ENCODE measurements at regions not wholly inside any gene's neighbourhood (a gene's known extent, or its start where the extent isn't known, plus 50 kb on each side); places are given as distances from the start of the nearest gene placed in this dataset.
A peak's percentile ranks its signal among the peaks of the same experiment; 100 is the strongest.

GRCh38 chr6:165791876-165792437 lies 128.9 kb upstream of the PDE10A start:
- no peaks in the 10 kb centered on the region for H3K27me3 Mint-ChIP-seq (ENCODE audit: low read depth)
- H3K4me3 Mint-ChIP-seq (ENCODE audit: low read depth): no peak overlapping the region
- DNase-seq (ENCODE audit: low spot score): no peak
- H3K4me1 Mint-ChIP-seq (ENCODE audit: low read depth): no peaks in the 10 kb centered on the region
- H3K9me3 Mint-ChIP-seq: no peaks in the 10 kb centered on the region
- no peaks in the 10 kb centered on the region for H3K36me3 Mint-ChIP-seq (ENCODE audit: low read depth)
- intact Hi-C loops (cut with micrococcal nuclease): no loop called here
- no peak overlapping the region for H3K27ac Mint-ChIP-seq

- intact Hi-C loops (cut with micrococcal nuclease): no loop called here
- no peaks in the 10 kb centered on the region for H3K4me1 Mint-ChIP-seq (ENCODE audit: low read depth)
- H3K27me3 Mint-ChIP-seq (ENCODE audit: low read depth): no peaks in the 10 kb centered on the region
- no peak for DNase-seq (ENCODE audit: low spot score)
- no peaks in the 10 kb centered on the region for H3K36me3 Mint-ChIP-seq (ENCODE audit: low read depth)
- H3K9me3 Mint-ChIP-seq: no peaks in the 10 kb centered on the region
- no peak overlapping the region for H3K4me3 Mint-ChIP-seq (ENCODE audit: low read depth)
- no peak overlapping the region for H3K27ac Mint-ChIP-seq
These were observed 128.3 kb upstream of the PDE10A start for GRCh38 chr6:165791306-165791705.

- no peaks in the 10 kb centered on the region for H3K36me3 Mint-ChIP-seq (ENCODE audit: low read depth)
- peaks cover 8% of the 10 kb centered on the region for H3K4me1 Mint-ChIP-seq (ENCODE audit: low read depth)
- no peak overlapping the region for H3K4me3 Mint-ChIP-seq (ENCODE audit: low read depth)
- intact Hi-C loops (cut with micrococcal nuclease): loop anchor here (2.0 kb wide), 1 partner anchor 66 kb away; no protein-coding TSS in a partner anchor
- H3K27ac Mint-ChIP-seq: peak overlapping the region; percentile 20
- no peaks in the 10 kb centered on the region for H3K9me3 Mint-ChIP-seq
- DNase-seq (ENCODE audit: low spot score): no peak
- peaks cover 3% of the 10 kb centered on the region for H3K27me3 Mint-ChIP-seq (ENCODE audit: low read depth)
These were observed 119.8 kb upstream of the PDE10A start for GRCh38 chr6:165782812-165783211.

- intact Hi-C loops (cut with micrococcal nuclease): loop anchor here (2.0 kb wide), 1 partner anchor 67 kb away; no protein-coding TSS in a partner anchor
- DNase-seq (ENCODE audit: low spot score): no peak
- peaks cover 8% of the 10 kb centered on the region for H3K4me1 Mint-ChIP-seq (ENCODE audit: low read depth)
- no peaks in the 10 kb centered on the region for H3K36me3 Mint-ChIP-seq (ENCODE audit: low read depth)
- no peak overlapping the region for H3K27ac Mint-ChIP-seq
- H3K27me3 Mint-ChIP-seq (ENCODE audit: low read depth): peaks cover 7% of the 10 kb centered on the region
- no peaks in the 10 kb centered on the region for H3K9me3 Mint-ChIP-seq
- H3K4me3 Mint-ChIP-seq (ENCODE audit: low read depth): no peak overlapping the region
These were observed 119.1 kb upstream of the PDE10A start for GRCh38 chr6:165782134-165782533.

GRCh38 chr6:165777680-165778079 lies 114.6 kb upstream of the PDE10A start:
- Mint-ChIP-seq H3K9me3 (no peaks in the 10 kb centered on the region), H3K27me3 (ENCODE audit: low read depth) (peaks cover 16% of the 10 kb centered on the region), H3K4me1 (ENCODE audit: low read depth) (peaks cover 4% of the 10 kb centered on the region), H3K27ac (no peak overlapping the region), H3K36me3 (ENCODE audit: low read depth) (no peaks in the 10 kb centered on the region), H3K4me3 (ENCODE audit: low read depth) (no peak overlapping the region)
- no peak for DNase-seq (ENCODE audit: low spot score)
- intact Hi-C loops (cut with micrococcal nuclease): loop anchor here (5.0 kb wide), 1 partner anchor 45 kb away; no protein-coding TSS in a partner anchor

- Mint-ChIP-seq H3K27ac (no peak overlapping the region), H3K4me1 (ENCODE audit: low read depth) (peaks cover 4% of the 10 kb centered on the region), H3K9me3 (no peaks in the 10 kb centered on the region), H3K36me3 (ENCODE audit: low read depth) (no peaks in the 10 kb centered on the region), H3K27me3 (ENCODE audit: low read depth) (peaks cover 16% of the 10 kb centered on the region), H3K4me3 (ENCODE audit: low read depth) (peak overlapping the region; percentile 33)
- no peak for DNase-seq (ENCODE audit: low spot score)
- intact Hi-C loops (cut with micrococcal nuclease): loop anchor here (5.0 kb wide), 1 partner anchor 44 kb away; no protein-coding TSS in a partner anchor
These were observed 113.7 kb upstream of the PDE10A start for GRCh38 chr6:165776691-165777090.

GRCh38 chr6:165775721-165776120 lies 112.7 kb upstream of the PDE10A start:
- H3K36me3 Mint-ChIP-seq (ENCODE audit: low read depth): no peaks in the 10 kb centered on the region
- H3K27me3 Mint-ChIP-seq (ENCODE audit: low read depth): peaks cover 16% of the 10 kb centered on the region
- no peak overlapping the region for H3K27ac Mint-ChIP-seq
- intact Hi-C loops (cut with micrococcal nuclease): loop anchor here (5.0 kb wide), 1 partner anchor 43 kb away; no protein-coding TSS in a partner anchor
- no peak overlapping the region for H3K4me3 Mint-ChIP-seq (ENCODE audit: low read depth)
- DNase-seq (ENCODE audit: low spot score): no peak
- H3K9me3 Mint-ChIP-seq: no peaks in the 10 kb centered on the region
- H3K4me1 Mint-ChIP-seq (ENCODE audit: low read depth): peaks cover 4% of the 10 kb centered on the region

GRCh38 chr6:165774903-165775601 lies 112.0 kb upstream of the PDE10A start:
- Mint-ChIP-seq H3K36me3 (ENCODE audit: low read depth) (no peaks in the 10 kb centered on the region), H3K9me3 (no peaks in the 10 kb centered on the region), H3K27ac (no peak overlapping the region), H3K4me3 (ENCODE audit: low read depth) (no peak overlapping the region), H3K4me1 (ENCODE audit: low read depth) (peaks cover 4% of the 10 kb centered on the region), H3K27me3 (ENCODE audit: low read depth) (peaks cover 16% of the 10 kb centered on the region)
- intact Hi-C loops (cut with micrococcal nuclease): loop anchor here (5.0 kb wide), 1 partner anchor 43 kb away; no protein-coding TSS in a partner anchor
- DNase-seq (ENCODE audit: low spot score): no peak

GRCh38 chr6:165770397-165771082 lies 107.5 kb upstream of the PDE10A start:
- Mint-ChIP-seq H3K27ac (no peak overlapping the region), H3K36me3 (ENCODE audit: low read depth) (no peaks in the 10 kb centered on the region), H3K9me3 (no peaks in the 10 kb centered on the region), H3K4me1 (ENCODE audit: low read depth) (peaks cover 7% of the 10 kb centered on the region), H3K27me3 (ENCODE audit: low read depth) (peaks cover 7% of the 10 kb centered on the region), H3K4me3 (ENCODE audit: low read depth) (no peak overlapping the region)
- DNase-seq (ENCODE audit: low spot score): no peak
- intact Hi-C loops (cut with micrococcal nuclease): no loop called here

- Mint-ChIP-seq H3K27ac (no peak overlapping the region), H3K4me1 (ENCODE audit: low read depth) (peaks cover 5% of the 10 kb centered on the region), H3K4me3 (ENCODE audit: low read depth) (no peak overlapping the region), H3K36me3 (ENCODE audit: low read depth) (no peaks in the 10 kb centered on the region), H3K27me3 (ENCODE audit: low read depth) (peaks cover 1% of the 10 kb centered on the region), H3K9me3 (no peaks in the 10 kb centered on the region)
- intact Hi-C loops (cut with micrococcal nuclease): no loop called here
- no peak for DNase-seq (ENCODE audit: low spot score)
These were observed 106.8 kb upstream of the PDE10A start for GRCh38 chr6:165769884-165770283.

- DNase-seq (ENCODE audit: low spot score): no peak
- H3K4me3 Mint-ChIP-seq (ENCODE audit: low read depth): no peak overlapping the region
- H3K36me3 Mint-ChIP-seq (ENCODE audit: low read depth): no peaks in the 10 kb centered on the region
- intact Hi-C loops (cut with micrococcal nuclease): no loop called here
- no peak overlapping the region for H3K27ac Mint-ChIP-seq
- peaks cover 5% of the 10 kb centered on the region for H3K4me1 Mint-ChIP-seq (ENCODE audit: low read depth)
- no peaks in the 10 kb centered on the region for H3K9me3 Mint-ChIP-seq
- H3K27me3 Mint-ChIP-seq (ENCODE audit: low read depth): no peaks in the 10 kb centered on the region
These were observed 106.4 kb upstream of the PDE10A start for GRCh38 chr6:165769401-165769800.

GRCh38 chr6:165768961-165769360 lies 105.9 kb upstream of the PDE10A start:
- no peak overlapping the region for H3K27ac Mint-ChIP-seq
- intact Hi-C loops (cut with micrococcal nuclease): no loop called here
- no peaks in the 10 kb centered on the region for H3K36me3 Mint-ChIP-seq (ENCODE audit: low read depth)
- peaks cover 5% of the 10 kb centered on the region for H3K4me1 Mint-ChIP-seq (ENCODE audit: low read depth)
- H3K27me3 Mint-ChIP-seq (ENCODE audit: low read depth): no peaks in the 10 kb centered on the region
- H3K9me3 Mint-ChIP-seq: no peaks in the 10 kb centered on the region
- no peak for DNase-seq (ENCODE audit: low spot score)
- no peak overlapping the region for H3K4me3 Mint-ChIP-seq (ENCODE audit: low read depth)

- Mint-ChIP-seq H3K27me3 (ENCODE audit: low read depth) (no peaks in the 10 kb centered on the region), H3K4me3 (ENCODE audit: low read depth) (no peak overlapping the region), H3K27ac (no peak overlapping the region), H3K4me1 (ENCODE audit: low read depth) (peaks cover 5% of the 10 kb centered on the region), H3K36me3 (ENCODE audit: low read depth) (no peaks in the 10 kb centered on the region), H3K9me3 (no peaks in the 10 kb centered on the region)
- intact Hi-C loops (cut with micrococcal nuclease): no loop called here
- DNase-seq (ENCODE audit: low spot score): no peak
These were observed 104.2 kb upstream of the PDE10A start for GRCh38 chr6:165767228-165767627.

All from activated T-helper 2 cell treated with anti-CD3 and anti-CD28 coated beads, Interferon-gamma antibody, Interleukin-2, Interleukin-4, amounts not matched to agents 10 μg/mL and 5 μg/mL and 100 μg/mL, durations not matched to agents 14 hours and 24 hours and 36 hours (primary cell).